Esophagus squamous epithelium (tissue), 4 donors: ENCODE measurements at regions not wholly inside any gene's neighbourhood (a gene's known extent, or its start where the extent isn't known, plus 50 kb on each side); places are given as distances from the start of the nearest gene placed in this dataset.

Experiments
- CTCF ChIP-seq, 6 experiments: fragments of 450-650 bp in 4 of 6; fragments of 200-600 bp in 2 of 6; sonication (generic) in 2 of 6; IDR thresholded peaks; one replicate each; pipeline ENCODE4 v1.5.1; 2016 to 2019; ENCODE audit warnings: antibody characterized with exemption in 6 of 6, mild to moderate bottlenecking in 4 of 6, moderate library complexity in 4 of 6
- POLR2A ChIP-seq, 4 donors: fragments of 450-650 bp; IDR thresholded peaks; one replicate each; pipeline ENCODE4 v1.6.1; 2017; ENCODE audit warnings: antibody characterized with exemption in 4 of 4, mild to moderate bottlenecking in 4 of 4, moderate library complexity in 3 of 4

GRCh38 chr4:8759987-8760386 is 111.7 kb downstream of the HMX1 start:
- TF ChIP-seq CTCF (IDR thresholded peaks at IDR 0.05) (no peak), POLR2A (IDR thresholded peaks at IDR 0.05) (no peak)
